Pulmonary artery endothelial cell (primary cell): ENCODE measurements at regions not wholly inside any gene's neighbourhood (a gene's known extent, or its start where the extent isn't known, plus 50 kb on each side); places are given as distances from the start of the nearest gene placed in this dataset.

Source experiments
- DNase-seq: peaks from one replicate; pipeline ENCODE4 v3.0.0-alpha.2; 2011; ENCODE audit warnings: low read depth, low spot score

DNA sequence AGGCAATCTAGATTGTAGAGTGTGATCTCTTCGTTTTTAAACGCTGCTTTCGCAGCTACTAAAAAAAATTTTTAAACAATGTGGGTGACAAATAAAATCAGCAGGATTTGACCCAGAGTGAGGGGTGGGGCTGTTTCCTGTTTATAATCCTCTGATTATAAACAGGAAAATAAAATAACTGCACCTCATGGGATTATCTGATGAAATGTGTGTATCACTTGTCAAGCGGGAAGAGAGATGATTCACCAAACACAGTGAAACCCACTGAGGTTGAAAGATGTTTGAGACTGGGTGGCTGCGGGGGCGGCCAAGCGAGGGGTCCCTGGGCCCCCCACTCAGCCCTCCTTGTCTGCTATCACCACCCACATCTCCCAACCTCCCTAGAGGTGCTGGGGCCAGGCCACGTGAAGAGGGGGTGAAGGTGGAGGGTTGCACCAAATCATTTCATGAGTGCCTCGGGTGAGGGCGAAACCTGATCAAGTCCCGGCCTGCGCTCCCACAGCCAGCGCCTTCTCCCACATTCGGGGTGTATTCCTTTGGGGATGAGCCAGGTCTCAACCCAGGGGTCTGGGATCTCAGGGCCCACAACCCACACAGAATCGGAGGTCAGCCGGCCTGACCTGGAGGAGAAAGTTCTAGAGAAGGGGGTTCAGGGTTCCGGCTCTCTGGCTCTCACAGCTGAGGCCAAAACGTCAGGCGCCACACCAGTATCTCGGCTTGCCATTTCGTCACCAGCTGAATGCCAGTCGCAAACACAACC, 212.5 kb downstream of the BMP7 start:
- no peak for DNase-seq

DNA sequence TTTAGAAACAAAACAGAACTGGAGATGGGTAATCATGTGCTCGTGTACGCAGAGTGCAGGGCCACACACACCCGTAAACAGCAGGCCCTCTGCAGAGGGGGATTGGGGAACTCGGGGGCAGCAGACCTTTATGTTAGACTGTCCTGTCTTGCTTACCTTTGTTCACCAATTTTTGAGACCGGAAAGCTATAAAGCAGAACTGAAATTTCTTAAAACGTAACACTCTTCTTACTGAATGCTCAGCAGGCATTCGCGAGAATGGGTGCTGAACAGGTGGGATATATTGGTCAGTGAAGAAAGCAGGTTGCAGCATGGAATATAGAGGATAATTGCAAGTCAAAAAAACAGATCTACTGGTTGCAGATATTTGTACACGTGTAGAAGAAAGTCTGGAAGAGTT, 211.1 kb downstream of the BMP7 start:
- no peak for DNase-seq

GRCh38 chr20:57056651-57057050, 209.8 kb downstream of the BMP7 start:
- DNase-seq: no peak

GRCh38 chr20:57059055-57059596, 207.3 kb downstream of the BMP7 start:
- DNase-seq: no peak

GRCh38 chr20:57060407-57061050, 205.9 kb downstream of the BMP7 start:
- DNase-seq: no peak

DNA sequence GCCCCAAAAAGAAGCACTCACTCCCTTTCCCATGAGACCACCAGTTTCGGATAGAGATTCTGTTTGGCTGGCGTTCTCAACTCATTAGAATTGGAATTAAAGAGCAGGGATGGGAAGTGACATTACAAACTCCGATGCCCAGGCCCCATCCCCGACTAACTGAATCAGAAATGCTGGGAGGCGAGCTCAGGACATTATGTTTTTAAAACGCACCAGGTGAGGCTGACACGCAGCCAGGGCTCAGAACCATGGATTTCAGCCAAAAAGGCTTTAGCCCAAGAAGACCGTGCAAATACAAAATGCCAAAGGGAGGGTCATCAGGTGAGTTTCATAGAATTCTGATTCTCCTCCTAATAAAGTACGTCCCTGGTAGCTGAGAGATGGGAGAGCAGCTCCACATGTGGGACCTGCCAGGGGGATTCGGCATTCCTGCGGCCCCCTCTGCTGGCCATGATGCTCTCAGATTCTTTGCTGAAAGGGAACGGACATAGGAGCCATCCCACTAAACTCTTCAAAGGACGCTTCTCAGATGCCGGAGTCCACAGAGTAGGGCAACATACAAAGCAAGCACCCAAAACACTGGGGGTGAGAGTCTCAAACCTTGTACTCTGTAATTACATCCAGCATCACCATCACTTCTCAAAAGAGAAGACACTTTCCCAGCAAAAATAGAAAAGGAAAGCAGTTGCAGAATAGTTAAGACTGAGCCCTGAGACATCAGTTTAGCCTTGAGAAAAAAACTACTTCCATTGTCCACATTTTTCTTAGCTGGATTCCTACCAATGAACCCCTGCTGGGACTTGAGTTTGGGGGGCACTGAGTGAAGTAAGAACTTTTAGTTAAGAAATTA, 205.2 kb downstream of the BMP7 start:
- DNase-seq: no peak

DNA sequence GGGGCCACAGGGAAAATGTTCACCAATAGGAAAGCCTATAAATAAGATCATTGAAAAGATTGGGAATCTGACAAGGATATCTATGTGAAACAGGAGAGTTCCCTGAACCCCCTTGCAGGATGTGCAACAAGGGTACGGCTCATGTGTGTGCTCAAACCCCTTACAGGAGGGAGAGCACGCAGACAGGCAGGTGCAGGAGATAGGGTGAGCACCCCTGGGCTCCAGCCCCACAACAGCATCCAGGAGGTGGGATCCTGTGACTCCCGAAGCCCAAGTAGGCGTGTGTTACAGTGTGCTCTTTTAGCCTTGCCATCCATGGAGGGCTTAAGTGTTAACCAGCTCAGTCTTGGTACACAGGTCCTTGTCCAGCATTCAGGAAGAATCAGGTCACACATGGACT, 204.2 kb downstream of the BMP7 start:
- DNase-seq: no peak

DNA sequence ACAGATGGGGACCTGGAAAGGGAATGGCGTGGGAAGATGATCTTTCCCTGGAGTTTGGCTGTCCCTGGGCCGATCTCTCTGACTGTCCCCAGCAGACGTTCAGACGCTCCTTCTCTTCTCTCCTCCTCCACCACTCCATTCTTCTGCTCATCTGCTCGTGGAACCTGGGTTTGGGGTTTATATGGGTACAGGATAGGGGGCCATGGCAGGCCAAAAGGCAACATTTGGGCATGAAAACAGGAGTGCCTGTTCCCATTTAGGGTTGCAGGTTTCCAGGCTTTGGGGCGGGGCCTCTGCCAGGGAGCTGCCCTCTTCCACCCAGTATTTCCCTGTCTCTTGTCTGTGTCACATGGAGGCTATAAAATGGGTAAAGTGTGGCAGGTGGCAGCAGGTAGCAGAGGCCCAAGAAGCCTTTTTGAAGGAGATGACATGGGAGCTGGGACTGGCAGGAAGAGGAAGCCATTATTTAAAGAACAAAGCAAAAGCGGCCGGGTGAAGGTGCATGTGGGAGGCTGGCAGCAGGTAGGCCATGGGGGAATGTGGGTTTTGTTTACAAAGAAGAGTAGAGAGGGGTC, 203.7 kb downstream of the BMP7 start:
- no peak for DNase-seq

- no peak for DNase-seq
Measured at GRCh38 chr20:57064836-57065235, 201.6 kb downstream of the BMP7 start.

- no peak for DNase-seq
Measured at GRCh38 chr20:57065646-57066045, 200.8 kb downstream of the BMP7 start.

- no peak for DNase-seq
Measured at GRCh38 chr20:57066126-57066900, 200.1 kb downstream of the BMP7 start.

DNA sequence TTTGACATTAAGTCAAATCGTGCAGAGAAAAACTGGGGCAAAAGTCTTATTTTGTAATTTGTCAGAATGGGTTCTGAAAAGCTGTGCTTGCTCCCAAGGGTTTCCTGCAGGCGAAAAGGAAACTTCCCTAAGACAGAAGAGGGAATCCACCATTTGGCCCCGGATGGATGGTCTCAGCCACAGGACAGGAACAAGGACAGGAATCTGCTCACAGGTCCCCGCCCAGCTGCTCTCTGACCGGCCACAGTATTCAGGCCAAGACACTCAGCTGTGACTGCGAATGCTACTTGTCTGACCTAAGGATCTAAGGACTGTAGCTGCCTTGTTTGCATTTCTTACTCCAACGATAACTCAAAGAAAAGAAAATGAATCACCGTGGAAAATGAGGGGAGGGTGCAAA, 197.0 kb downstream of the BMP7 start:
- DNase-seq: no peak

GRCh38 chr20:57070296-57070695, 196.1 kb downstream of the BMP7 start:
- DNase-seq: no peak

DNA sequence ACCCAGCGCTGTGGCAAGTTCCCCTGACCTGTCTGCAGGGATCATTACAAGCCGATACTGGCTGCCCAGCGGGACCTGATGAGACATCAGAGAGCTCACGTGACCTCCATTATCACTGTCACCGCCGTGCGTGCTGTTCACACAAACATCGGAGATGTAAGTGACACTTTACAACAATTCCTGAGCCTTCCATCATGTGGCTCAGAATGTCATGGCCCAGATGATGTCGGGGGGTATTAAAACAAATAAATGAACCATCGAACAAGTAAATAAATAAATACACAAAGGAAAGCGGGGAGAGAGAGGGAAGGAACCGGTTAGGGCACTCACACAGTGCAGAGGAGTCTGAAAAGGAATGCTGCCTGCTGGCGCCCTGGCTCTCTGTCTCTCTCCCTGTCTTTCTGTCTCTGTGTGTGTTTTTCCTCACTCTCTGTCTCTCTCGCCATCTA, 195.1 kb downstream of the BMP7 start:
- DNase-seq: no peak

DNA sequence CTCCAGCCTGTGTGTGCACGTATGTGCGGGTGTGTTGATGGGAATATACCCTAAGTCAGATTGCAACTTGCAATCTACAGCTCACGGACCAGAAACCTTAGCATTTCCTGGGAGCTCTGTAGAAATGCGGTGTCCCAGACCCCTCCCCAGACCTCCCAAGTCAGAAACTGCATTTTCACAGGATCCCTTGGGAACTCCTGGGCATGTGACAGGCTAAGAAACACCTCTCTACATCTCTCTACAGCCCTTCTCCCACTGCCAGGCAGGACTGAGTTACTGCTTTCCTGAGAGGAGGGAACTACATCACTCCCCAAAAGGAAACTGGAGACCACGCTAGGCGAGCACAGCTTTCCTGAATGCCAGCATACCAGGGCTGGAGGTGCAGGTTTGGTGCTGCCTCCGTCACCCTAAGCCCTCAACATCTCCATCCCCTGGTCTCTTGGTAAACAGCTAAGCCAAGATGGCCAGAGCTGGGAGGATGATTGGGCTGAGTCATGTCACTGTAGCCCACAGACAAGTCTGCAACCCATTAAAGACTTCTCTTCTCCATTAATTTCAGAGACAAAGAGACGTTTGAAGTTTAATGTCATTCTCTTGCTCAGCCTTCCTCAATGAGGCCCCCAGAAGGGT, 194.4 kb downstream of the BMP7 start:
- no peak for DNase-seq

DNA sequence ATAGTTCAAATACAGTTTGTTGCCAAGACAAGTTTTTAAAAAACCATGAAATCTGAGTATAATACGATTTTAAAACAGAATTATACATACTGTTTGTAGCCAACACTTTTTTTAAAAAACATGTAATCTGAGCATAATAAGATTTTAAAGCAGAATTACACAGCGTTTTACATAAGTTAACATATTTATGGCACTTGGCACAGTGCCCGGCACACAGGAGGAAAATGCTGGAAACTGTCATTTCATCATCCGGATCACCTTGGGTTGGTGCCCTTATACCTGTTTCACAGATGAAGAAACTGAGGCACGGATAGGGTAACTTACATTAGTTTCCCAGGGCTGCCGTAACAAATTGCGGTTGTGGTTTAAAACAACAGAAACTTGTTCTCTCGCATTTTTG, 193.0 kb downstream of the BMP7 start:
- no peak for DNase-seq

- DNase-seq: no peak
Measured at GRCh38 chr20:57074386-57074785, 192.1 kb downstream of the BMP7 start.

DNA sequence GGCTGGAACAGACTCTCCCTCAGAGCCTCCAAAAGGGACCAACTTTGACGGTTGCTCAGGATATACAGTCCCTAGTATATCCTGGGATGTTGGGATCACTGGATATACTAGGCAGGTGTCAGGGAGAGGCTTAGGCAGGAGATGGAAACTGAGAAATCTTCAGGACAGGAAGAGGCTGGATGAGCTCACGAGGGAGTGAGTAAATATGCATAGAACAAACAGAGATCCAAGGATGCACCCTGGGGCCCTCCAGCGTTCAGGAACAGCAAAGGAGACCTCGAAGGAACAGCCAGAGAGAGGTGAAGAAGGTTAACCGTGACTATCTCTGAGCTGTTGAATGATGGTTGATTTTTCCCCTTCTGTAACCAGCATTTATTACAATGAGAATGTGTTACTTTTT, 191.3 kb downstream of the BMP7 start:
- no peak for DNase-seq

DNA sequence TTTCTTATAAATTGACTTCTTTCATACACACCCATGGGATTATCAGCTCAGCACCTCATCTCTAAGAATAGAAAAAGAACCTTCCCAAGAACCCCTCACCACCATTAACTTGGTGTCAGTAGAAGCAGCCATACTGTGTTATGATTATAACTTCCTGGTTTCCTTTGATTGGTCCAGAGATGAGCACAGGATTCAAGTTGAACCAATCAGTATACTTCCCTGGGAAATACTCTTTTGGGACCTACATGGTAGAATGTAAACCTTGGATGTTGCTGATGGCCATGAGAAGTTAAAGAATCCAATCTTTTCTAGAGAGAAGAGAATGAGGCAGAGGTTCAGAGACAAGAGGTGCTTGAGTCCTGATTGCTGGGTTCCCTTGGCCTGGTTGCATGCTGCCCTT, 190.8 kb downstream of the BMP7 start:
- DNase-seq: no peak

- no peak for DNase-seq
Measured at GRCh38 chr20:57076152-57076652, 190.2 kb downstream of the BMP7 start.
